GM12875 (cell line): ENCODE measurements at regions not wholly inside any gene's neighbourhood (a gene's known extent, or its start where the extent isn't known, plus 50 kb on each side); places are given as distances from the start of the nearest gene placed in this dataset.

Experiments
- H3K4me3 ChIP-seq: one replicate; pipeline ENCODE4 v1.5.1; 2011; ENCODE audit warnings: low read depth, low read length, control low read depth
- CTCF ChIP-seq: IDR thresholded peaks from 2 replicates; pipeline ENCODE4 v1.5.1; 2011; ENCODE audit warnings: low read depth, mild to moderate bottlenecking, control low read depth, inconsistent platforms, low read length, moderate library complexity, borderline replicate concordance; ENCODE audit not compliant: insufficient read depth

- no peak overlapping the region for H3K4me3 ChIP-seq
- TF ChIP-seq CTCF: no peak
These were observed 543.8 kb downstream of the CSNK1G3 start for GRCh38 chr5:124055751-124056150.

- no peak overlapping the region for H3K4me3 ChIP-seq
- no peak for TF ChIP-seq CTCF
These were observed 542.6 kb downstream of the CSNK1G3 start for GRCh38 chr5:124054564-124054963.

GRCh38 chr5:124053340-124053739 lies 541.4 kb downstream of the CSNK1G3 start:
- no peak for TF ChIP-seq CTCF
- H3K4me3 ChIP-seq: no peak overlapping the region

- no peak overlapping the region for H3K4me3 ChIP-seq
- no peak for TF ChIP-seq CTCF
These were observed 540.2 kb downstream of the CSNK1G3 start for GRCh38 chr5:124052201-124052600.

GRCh38 chr5:124050120-124050770 lies 538.3 kb downstream of the CSNK1G3 start:
- no peak overlapping the region for H3K4me3 ChIP-seq

GRCh38 chr5:124045412-124045811 lies 533.4 kb downstream of the CSNK1G3 start:
- no peak overlapping the region for H3K4me3 ChIP-seq
- no peak for TF ChIP-seq CTCF

More at GRCh38 chr5:124050120-124050770, 538.3 kb downstream of the CSNK1G3 start:
- no peak for TF ChIP-seq CTCF

GRCh38 chr5:124044613-124045012 lies 532.6 kb downstream of the CSNK1G3 start:
- H3K4me3 ChIP-seq: no peak overlapping the region
- no peak for TF ChIP-seq CTCF
